H1 (cell line): ENCODE measurements at regions not wholly inside any gene's neighbourhood (a gene's known extent, or its start where the extent isn't known, plus 50 kb on each side); places are given as distances from the start of the nearest gene placed in this dataset.

Source experiments
- CHD2 ChIP-seq: IDR thresholded peaks from 2 replicates; pipeline ENCODE4 v1.6.1; 2012; ENCODE audit warnings: low read length, improper control_type of control experiment
- CTCF ChIP-seq, 3 experiments: IDR thresholded peaks; 1 replicate in 2 of 3; 2 replicates in 1 of 3; pipeline versions ENCODE4 v1.5.1 to v1.6.1; 2011; ENCODE audit warnings: low read length in 3 of 3, mild to moderate bottlenecking in 3 of 3, inconsistent platforms in 2 of 3, low read depth in 1 of 3, moderate library complexity in 1 of 3; ENCODE audit not compliant: insufficient read depth in 1 of 3; ENCODE audit errors: control extremely low read depth in 1 of 3
- MAX ChIP-seq: IDR thresholded peaks from 2 replicates; pipeline ENCODE4 v1.6.1; 2012; ENCODE audit warnings: inconsistent platforms
- POU5F1 ChIP-seq: IDR thresholded peaks from 2 replicates; pipeline ENCODE4 v1.6.1; 2011; ENCODE audit warnings: low read depth, mild to moderate bottlenecking, low read length, moderate library complexity
- TCF12 ChIP-seq: IDR thresholded peaks from 2 replicates; pipeline ENCODE4 v1.6.1; 2011; ENCODE audit warnings: low read depth, mild to moderate bottlenecking, low read length
- ZNF274 ChIP-seq: IDR thresholded peaks from 2 replicates; pipeline ENCODE4 v1.7.0; 2012; ENCODE audit warnings: low read length, borderline replicate concordance; ENCODE audit errors: extremely low read depth
- TF ChIP-seq, protein P1 (sequence below): IDR thresholded peaks from 2 replicates; pipeline ENCODE4 v1.6.1; 2011; ENCODE audit warnings: low read depth, mild to moderate bottlenecking, low read length; ENCODE audit not compliant: insufficient read depth

DNA sequence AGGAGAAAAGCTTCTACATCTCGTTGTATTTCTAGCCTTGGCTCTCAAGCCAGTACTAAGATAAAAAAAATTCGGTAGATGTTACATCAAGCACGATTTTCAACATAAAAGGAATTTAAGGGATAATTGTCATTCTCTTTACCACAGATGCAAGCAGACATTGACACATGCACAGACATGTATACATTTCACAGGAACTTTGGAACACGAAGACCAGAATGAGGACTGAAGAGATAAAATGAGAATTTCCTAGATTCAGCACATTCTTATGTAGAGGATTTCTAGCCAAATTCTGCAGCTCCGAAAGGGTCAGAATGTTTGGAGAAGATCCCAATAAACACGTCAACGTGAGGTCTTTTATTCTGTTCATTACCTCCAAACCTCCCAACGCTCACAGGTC lies 284.5 kb upstream of the ARGLU1 start:
- TF ChIP-seq POU5F1: no peak
- TF ChIP-seq CHD2: no peak
- TF ChIP-seq, protein P1, sequence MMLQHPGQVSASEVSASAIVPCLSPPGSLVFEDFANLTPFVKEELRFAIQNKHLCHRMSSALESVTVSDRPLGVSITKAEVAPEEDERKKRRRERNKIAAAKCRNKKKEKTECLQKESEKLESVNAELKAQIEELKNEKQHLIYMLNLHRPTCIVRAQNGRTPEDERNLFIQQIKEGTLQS: no peak
- no peak for TF ChIP-seq MAX
- TF ChIP-seq ZNF274: no peak
- no peak for TF ChIP-seq TCF12
- TF ChIP-seq CTCF (IDR thresholded peaks at IDR 0.05; ENCODE audit: control extremely low read depth in 1 of 3, insufficient read depth in 1 of 3, low read depth in 1 of 3, low read length in 3 of 3): no peak
